WTC11 (cell line): ENCODE measurements at regions not wholly inside any gene's neighbourhood (a gene's known extent, or its start where the extent isn't known, plus 50 kb on each side); places are given as distances from the start of the nearest gene placed in this dataset.

ENCODE experiments used
- ATF1 ChIP-seq: sonication (generic); formaldehyde crosslinking; IDR thresholded peaks from 2 replicates; pipeline ENCODE4 v1.8.1; 2023; ENCODE audit warnings: mild to moderate bottlenecking, moderate library complexity, missing genetic modification reagents
- FOXJ3 ChIP-seq: sonication (generic); formaldehyde crosslinking; IDR thresholded peaks from 2 replicates; pipeline ENCODE4 v1.9.0; 2021; ENCODE audit warnings: missing genetic modification reagents, mild to moderate bottlenecking, borderline replicate concordance
- NR1H2 ChIP-seq: sonication (generic); formaldehyde crosslinking; IDR thresholded peaks from 2 replicates; pipeline ENCODE4 v1.9.0; 2021; ENCODE audit warnings: mild to moderate bottlenecking, moderate library complexity, missing genetic modification reagents
- TEAD1 ChIP-seq: sonication (generic); formaldehyde crosslinking; IDR thresholded peaks from 2 replicates; pipeline ENCODE4 v1.8.0; 2022; ENCODE audit warnings: mild to moderate bottlenecking, missing genetic modification reagents
- ZNF232 ChIP-seq: sonication (generic); formaldehyde crosslinking; IDR thresholded peaks from 2 replicates; pipeline ENCODE4 v1.8.0; 2022; ENCODE audit warnings: mild to moderate bottlenecking, missing genetic modification reagents
- ZNF263 ChIP-seq: sonication (generic); formaldehyde crosslinking; IDR thresholded peaks from 2 replicates; pipeline ENCODE4 v1.8.1; 2022; ENCODE audit warnings: low read depth, mild to moderate bottlenecking, moderate library complexity, missing genetic modification reagents
- TF ChIP-seq, protein P1 (sequence below): sonication (generic); formaldehyde crosslinking; IDR thresholded peaks from 2 replicates; pipeline ENCODE4 v1.8.1; 2023; ENCODE audit warnings: mild to moderate bottlenecking, moderate library complexity, missing genetic modification reagents
- TF ChIP-seq, protein P2 (sequence below): fragments of 200-600 bp; IDR thresholded peaks from 2 replicates; pipeline ENCODE4 v1.8.0; 2022; ENCODE audit warnings: antibody characterized with exemption
- TF ChIP-seq, protein P3 (sequence below): sonication (generic); formaldehyde crosslinking; IDR thresholded peaks from 2 replicates; pipeline ENCODE4 v1.8.1; 2023; ENCODE audit warnings: mild to moderate bottlenecking, missing genetic modification reagents
- TF ChIP-seq, protein P4 (sequence below): sonication (generic); formaldehyde crosslinking; IDR thresholded peaks from 2 replicates; pipeline ENCODE4 v1.8.1; 2023; ENCODE audit warnings: mild to moderate bottlenecking, missing genetic modification reagents, borderline replicate concordance
- TF ChIP-seq, protein P5 (sequence below): sonication (generic); formaldehyde crosslinking; IDR thresholded peaks from 2 replicates; pipeline ENCODE4 v1.8.0; 2023; ENCODE audit warnings: mild to moderate bottlenecking, missing genetic modification reagents

DNA sequence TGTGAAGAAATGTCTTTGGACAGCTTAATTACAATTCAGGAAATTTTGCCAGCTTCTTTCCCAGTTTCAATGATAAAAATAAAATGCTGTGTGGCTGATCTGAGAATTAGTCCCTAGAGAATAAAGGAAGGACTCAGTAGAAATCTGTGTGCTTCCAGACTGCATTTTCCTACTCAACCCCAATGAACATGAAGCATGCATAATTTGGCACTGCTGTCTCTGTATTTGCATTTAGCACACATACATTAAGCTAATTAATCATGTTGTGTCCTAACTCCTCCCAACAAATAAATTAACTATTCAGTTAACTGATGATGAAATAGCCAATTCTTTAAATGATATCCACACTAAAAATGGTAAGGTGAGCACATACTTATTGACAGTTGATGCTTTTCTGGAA is 380.0 kb upstream of the RORB start:
- TF ChIP-seq, protein P1, sequence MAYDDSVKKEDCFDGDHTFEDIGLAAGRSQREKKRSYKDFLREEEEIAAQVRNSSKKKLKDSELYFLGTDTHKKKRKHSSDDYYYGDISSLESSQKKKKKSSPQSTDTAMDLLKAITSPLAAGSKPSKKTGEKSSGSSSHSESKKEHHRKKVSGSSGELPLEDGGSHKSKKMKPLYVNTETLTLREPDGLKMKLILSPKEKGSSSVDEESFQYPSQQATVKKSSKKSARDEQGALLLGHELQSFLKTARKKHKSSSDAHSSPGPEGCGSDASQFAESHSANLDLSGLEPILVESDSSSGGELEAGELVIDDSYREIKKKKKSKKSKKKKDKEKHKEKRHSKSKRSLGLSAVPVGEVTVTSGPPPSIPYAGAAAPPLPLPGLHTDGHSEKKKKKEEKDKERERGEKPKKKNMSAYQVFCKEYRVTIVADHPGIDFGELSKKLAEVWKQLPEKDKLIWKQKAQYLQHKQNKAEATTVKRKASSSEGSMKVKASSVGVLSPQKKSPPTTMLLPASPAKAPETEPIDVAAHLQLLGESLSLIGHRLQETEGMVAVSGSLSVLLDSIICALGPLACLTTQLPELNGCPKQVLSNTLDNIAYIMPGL = no peak
- TF ChIP-seq, protein P2, sequence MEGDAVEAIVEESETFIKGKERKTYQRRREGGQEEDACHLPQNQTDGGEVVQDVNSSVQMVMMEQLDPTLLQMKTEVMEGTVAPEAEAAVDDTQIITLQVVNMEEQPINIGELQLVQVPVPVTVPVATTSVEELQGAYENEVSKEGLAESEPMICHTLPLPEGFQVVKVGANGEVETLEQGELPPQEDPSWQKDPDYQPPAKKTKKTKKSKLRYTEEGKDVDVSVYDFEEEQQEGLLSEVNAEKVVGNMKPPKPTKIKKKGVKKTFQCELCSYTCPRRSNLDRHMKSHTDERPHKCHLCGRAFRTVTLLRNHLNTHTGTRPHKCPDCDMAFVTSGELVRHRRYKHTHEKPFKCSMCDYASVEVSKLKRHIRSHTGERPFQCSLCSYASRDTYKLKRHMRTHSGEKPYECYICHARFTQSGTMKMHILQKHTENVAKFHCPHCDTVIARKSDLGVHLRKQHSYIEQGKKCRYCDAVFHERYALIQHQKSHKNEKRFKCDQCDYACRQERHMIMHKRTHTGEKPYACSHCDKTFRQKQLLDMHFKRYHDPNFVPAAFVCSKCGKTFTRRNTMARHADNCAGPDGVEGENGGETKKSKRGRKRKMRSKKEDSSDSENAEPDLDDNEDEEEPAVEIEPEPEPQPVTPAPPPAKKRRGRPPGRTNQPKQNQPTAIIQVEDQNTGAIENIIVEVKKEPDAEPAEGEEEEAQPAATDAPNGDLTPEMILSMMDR = no peak
- TF ChIP-seq TEAD1 (CRISPR knock-in tag) (no peak), ZNF232 (no peak), ZNF263 (CRISPR knock-in tag) (no peak), NR1H2 (CRISPR knock-in tag) (no peak), ATF1 (CRISPR knock-in tag) (no peak), FOXJ3 (CRISPR knock-in tag) (no peak)
- TF ChIP-seq, protein P3, sequence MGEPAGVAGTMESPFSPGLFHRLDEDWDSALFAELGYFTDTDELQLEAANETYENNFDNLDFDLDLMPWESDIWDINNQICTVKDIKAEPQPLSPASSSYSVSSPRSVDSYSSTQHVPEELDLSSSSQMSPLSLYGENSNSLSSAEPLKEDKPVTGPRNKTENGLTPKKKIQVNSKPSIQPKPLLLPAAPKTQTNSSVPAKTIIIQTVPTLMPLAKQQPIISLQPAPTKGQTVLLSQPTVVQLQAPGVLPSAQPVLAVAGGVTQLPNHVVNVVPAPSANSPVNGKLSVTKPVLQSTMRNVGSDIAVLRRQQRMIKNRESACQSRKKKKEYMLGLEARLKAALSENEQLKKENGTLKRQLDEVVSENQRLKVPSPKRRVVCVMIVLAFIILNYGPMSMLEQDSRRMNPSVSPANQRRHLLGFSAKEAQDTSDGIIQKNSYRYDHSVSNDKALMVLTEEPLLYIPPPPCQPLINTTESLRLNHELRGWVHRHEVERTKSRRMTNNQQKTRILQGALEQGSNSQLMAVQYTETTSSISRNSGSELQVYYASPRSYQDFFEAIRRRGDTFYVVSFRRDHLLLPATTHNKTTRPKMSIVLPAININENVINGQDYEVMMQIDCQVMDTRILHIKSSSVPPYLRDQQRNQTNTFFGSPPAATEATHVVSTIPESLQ (CRISPR knock-in tag) = no peak
- TF ChIP-seq, protein P4, sequence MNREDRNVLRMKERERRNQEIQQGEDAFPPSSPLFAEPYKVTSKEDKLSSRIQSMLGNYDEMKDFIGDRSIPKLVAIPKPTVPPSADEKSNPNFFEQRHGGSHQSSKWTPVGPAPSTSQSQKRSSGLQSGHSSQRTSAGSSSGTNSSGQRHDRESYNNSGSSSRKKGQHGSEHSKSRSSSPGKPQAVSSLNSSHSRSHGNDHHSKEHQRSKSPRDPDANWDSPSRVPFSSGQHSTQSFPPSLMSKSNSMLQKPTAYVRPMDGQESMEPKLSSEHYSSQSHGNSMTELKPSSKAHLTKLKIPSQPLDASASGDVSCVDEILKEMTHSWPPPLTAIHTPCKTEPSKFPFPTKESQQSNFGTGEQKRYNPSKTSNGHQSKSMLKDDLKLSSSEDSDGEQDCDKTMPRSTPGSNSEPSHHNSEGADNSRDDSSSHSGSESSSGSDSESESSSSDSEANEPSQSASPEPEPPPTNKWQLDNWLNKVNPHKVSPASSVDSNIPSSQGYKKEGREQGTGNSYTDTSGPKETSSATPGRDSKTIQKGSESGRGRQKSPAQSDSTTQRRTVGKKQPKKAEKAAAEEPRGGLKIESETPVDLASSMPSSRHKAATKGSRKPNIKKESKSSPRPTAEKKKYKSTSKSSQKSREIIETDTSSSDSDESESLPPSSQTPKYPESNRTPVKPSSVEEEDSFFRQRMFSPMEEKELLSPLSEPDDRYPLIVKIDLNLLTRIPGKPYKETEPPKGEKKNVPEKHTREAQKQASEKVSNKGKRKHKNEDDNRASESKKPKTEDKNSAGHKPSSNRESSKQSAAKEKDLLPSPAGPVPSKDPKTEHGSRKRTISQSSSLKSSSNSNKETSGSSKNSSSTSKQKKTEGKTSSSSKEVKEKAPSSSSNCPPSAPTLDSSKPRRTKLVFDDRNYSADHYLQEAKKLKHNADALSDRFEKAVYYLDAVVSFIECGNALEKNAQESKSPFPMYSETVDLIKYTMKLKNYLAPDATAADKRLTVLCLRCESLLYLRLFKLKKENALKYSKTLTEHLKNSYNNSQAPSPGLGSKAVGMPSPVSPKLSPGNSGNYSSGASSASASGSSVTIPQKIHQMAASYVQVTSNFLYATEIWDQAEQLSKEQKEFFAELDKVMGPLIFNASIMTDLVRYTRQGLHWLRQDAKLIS (CRISPR knock-in tag) = no peak
- TF ChIP-seq, protein P5, sequence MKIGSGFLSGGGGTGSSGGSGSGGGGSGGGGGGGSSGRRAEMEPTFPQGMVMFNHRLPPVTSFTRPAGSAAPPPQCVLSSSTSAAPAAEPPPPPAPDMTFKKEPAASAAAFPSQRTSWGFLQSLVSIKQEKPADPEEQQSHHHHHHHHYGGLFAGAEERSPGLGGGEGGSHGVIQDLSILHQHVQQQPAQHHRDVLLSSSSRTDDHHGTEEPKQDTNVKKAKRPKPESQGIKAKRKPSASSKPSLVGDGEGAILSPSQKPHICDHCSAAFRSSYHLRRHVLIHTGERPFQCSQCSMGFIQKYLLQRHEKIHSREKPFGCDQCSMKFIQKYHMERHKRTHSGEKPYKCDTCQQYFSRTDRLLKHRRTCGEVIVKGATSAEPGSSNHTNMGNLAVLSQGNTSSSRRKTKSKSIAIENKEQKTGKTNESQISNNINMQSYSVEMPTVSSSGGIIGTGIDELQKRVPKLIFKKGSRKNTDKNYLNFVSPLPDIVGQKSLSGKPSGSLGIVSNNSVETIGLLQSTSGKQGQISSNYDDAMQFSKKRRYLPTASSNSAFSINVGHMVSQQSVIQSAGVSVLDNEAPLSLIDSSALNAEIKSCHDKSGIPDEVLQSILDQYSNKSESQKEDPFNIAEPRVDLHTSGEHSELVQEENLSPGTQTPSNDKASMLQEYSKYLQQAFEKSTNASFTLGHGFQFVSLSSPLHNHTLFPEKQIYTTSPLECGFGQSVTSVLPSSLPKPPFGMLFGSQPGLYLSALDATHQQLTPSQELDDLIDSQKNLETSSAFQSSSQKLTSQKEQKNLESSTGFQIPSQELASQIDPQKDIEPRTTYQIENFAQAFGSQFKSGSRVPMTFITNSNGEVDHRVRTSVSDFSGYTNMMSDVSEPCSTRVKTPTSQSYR = no peak
